Mesenchymal stem cell (in vitro differentiated cells and primary cell): ENCODE measurements at regions not wholly inside any gene's neighbourhood (a gene's known extent, or its start where the extent isn't known, plus 50 kb on each side); places are given as distances from the start of the nearest gene placed in this dataset.
A peak's percentile ranks its signal among the peaks of the same experiment; 100 is the strongest.

ENCODE experiments used
- DNase-seq: peaks from one replicate; pipeline ENCODE4 v3.0.0-alpha.2; 2013
- H2AFZ ChIP-seq: one replicate; pipeline ENCODE4 v1.6.1; 2013; ENCODE audit warnings: low read depth, mild to moderate bottlenecking, control low read depth, inconsistent platforms, low read length, moderate library complexity
- H2AK5ac ChIP-seq: 2 replicates; pipeline ENCODE4 v1.6.1; 2013; ENCODE audit warnings: low read length, moderate library complexity, mild to moderate bottlenecking, inconsistent platforms; ENCODE audit not compliant: severe bottlenecking
- H2BK120ac ChIP-seq: one replicate; pipeline ENCODE4 v1.6.1; 2013; ENCODE audit warnings: low read depth, mild to moderate bottlenecking, inconsistent platforms, low read length, moderate library complexity
- H2BK12ac ChIP-seq, 2 experiments: one replicate each; pipeline ENCODE4 v1.6.1; 2013; ENCODE audit warnings: inconsistent platforms in 2 of 2, low read length in 2 of 2, mild to moderate bottlenecking in 2 of 2, moderate library complexity in 2 of 2, control low read depth in 1 of 2
- H2BK15ac ChIP-seq: one replicate; pipeline ENCODE4 v1.6.1; 2013; ENCODE audit warnings: mild to moderate bottlenecking, low read depth, inconsistent platforms; ENCODE audit not compliant: poor library complexity, severe bottlenecking
- H2BK5ac ChIP-seq: 2 replicates; pipeline ENCODE4 v1.6.1; 2013; ENCODE audit warnings: low read depth, mild to moderate bottlenecking, low read length, control low read depth, inconsistent platforms; ENCODE audit not compliant: poor library complexity, severe bottlenecking
- H3K14ac ChIP-seq, 2 experiments: one replicate each; pipeline ENCODE4 v1.6.1; 2013; ENCODE audit warnings: inconsistent platforms in 2 of 2, low read length in 2 of 2, control low read depth in 1 of 2, mild to moderate bottlenecking in 1 of 2, moderate library complexity in 1 of 2
- H3K18ac ChIP-seq, 2 experiments: one replicate each; pipeline ENCODE4 v1.6.1; 2013; ENCODE audit warnings: inconsistent platforms in 2 of 2, low read length in 2 of 2, control low read depth in 1 of 2, low read depth in 1 of 2, mild to moderate bottlenecking in 1 of 2
- H3K23ac ChIP-seq, 2 experiments: one replicate each; pipeline ENCODE4 v1.6.1; 2013; ENCODE audit warnings: inconsistent platforms in 2 of 2, low read length in 2 of 2, mild to moderate bottlenecking in 2 of 2, moderate library complexity in 2 of 2, control low read depth in 1 of 2
- H3K27ac ChIP-seq: 2 replicates; pipeline ENCODE4 v1.5.1; 2013; ENCODE audit warnings: mild to moderate bottlenecking, moderate library complexity, low read length, control low read depth, inconsistent platforms; ENCODE audit not compliant: poor library complexity, severe bottlenecking
- H3K27me3 ChIP-seq, 2 experiments: 2 replicates each; pipeline versions ENCODE4 v1.6.1 to v1.7.0; 2013; ENCODE audit warnings: low read length in 2 of 2, mild to moderate bottlenecking in 2 of 2, moderate library complexity in 2 of 2, control low read depth in 1 of 2, inconsistent platforms in 1 of 2; ENCODE audit not compliant: control insufficient read depth in 1 of 2, insufficient read depth in 1 of 2
- H3K36me3 ChIP-seq, 2 experiments: 2 replicates each; pipeline versions ENCODE4 v1.6.1 to v1.7.0; 2013; ENCODE audit warnings: low read length in 2 of 2, control low read depth in 1 of 2, inconsistent platforms in 1 of 2, low read depth in 1 of 2, mild to moderate bottlenecking in 1 of 2; ENCODE audit not compliant: insufficient read depth in 2 of 2, control insufficient read depth in 1 of 2
- H3K4ac ChIP-seq, 2 experiments: one replicate each; pipeline ENCODE4 v1.6.1; 2013; ENCODE audit warnings: inconsistent platforms in 2 of 2, low read length in 2 of 2, mild to moderate bottlenecking in 2 of 2, moderate library complexity in 2 of 2, control low read depth in 1 of 2, low read depth in 1 of 2
- H3K4me1 ChIP-seq: 2 replicates; pipeline ENCODE4 v1.6.1; 2013; ENCODE audit warnings: low read depth, low read length, control low read depth; ENCODE audit not compliant: control insufficient read depth, insufficient read depth
- H3K4me2 ChIP-seq: 2 replicates; pipeline ENCODE4 v1.6.1; 2013; ENCODE audit warnings: low read length, mild to moderate bottlenecking, inconsistent platforms; ENCODE audit not compliant: poor library complexity, severe bottlenecking
- H3K4me3 ChIP-seq, 2 experiments: 2 replicates each; pipeline versions ENCODE4 v1.5.1 to v1.7.0; 2013; ENCODE audit warnings: low read length in 2 of 2, mild to moderate bottlenecking in 2 of 2, control low read depth in 1 of 2, low read depth in 1 of 2; ENCODE audit not compliant: insufficient read depth in 1 of 2
- H3K79me1 ChIP-seq: replicated peaks from 2 replicates; pipeline ENCODE4 v1.6.1; 2013; ENCODE audit warnings: mild to moderate bottlenecking, control low read depth, low read length, inconsistent platforms; ENCODE audit not compliant: poor library complexity, severe bottlenecking
- H3K9ac ChIP-seq: 2 replicates; pipeline ENCODE4 v1.7.0; 2013; ENCODE audit warnings: mild to moderate bottlenecking, low read length, moderate library complexity
- H3K9me3 ChIP-seq: 2 replicates; pipeline ENCODE4 v1.7.0; 2013; ENCODE audit warnings: mild to moderate bottlenecking, low read length; ENCODE audit not compliant: control insufficient read depth
- H4K8ac ChIP-seq: one replicate; pipeline ENCODE4 v1.6.1; 2013; ENCODE audit warnings: inconsistent platforms, mild to moderate bottlenecking, low read length, moderate library complexity
- H4K91ac ChIP-seq: one replicate; pipeline ENCODE4 v1.6.1; 2013; ENCODE audit warnings: mild to moderate bottlenecking, low read length, inconsistent platforms
- WGBS: methylation state at CpG from one replicate; pipeline ENCODE4 v1.1.7; 2013; ENCODE audit warnings: mixed read lengths; 5-methylcytosine and 5-hydroxymethylcytosine counted together

DNA sequence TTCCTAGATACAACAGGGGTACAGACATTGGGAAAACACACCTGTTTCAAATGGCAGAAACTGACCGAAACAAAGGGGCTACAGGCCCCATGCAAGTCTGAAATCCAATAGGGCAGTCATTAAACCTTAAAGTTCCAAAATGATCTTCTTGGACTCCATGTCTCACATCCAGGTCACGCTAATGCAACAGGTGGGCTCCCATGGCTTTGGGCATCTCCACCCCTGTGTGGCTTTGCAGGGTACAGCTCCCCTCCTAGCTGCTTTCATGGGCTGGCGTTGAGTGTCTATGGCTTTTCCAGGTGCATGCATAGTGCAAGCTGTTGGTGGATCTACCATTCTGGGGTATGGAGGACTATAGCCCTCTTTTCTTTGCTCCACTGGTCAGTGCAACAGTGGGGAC lies 248.1 kb upstream of the RHOBTB1 start:
- Histone ChIP-seq H3K27me3 (peaks cover 0 to 15% of the 10 kb centered on the region in 2 experiments), H3K14ac (no peak overlapping the region), H3K36me3 (no peaks in the 10 kb centered on the region), H2AFZ (no peak overlapping the region), H3K79me1 (no peaks in the 10 kb centered on the region), H3K27ac (no peak overlapping the region), H3K4me3 (no peak overlapping the region), H2BK15ac (no peak overlapping the region), H3K9ac (no peak overlapping the region), H2BK120ac (no peak overlapping the region), H3K9me3 (peaks cover 17% of the 10 kb centered on the region), H2AK5ac (no peak overlapping the region), H4K8ac (no peak overlapping the region), H3K23ac (no peak overlapping the region), H3K18ac (no peak overlapping the region), H3K4me1 (no peaks in the 10 kb centered on the region), H2BK5ac (no peak overlapping the region), H3K4me2 (no peak overlapping the region), H2BK12ac (no peak overlapping the region), H4K91ac (no peak overlapping the region), H3K4ac (no peak overlapping the region)
- WGBS: 94% methylated on average over 3 of the region's 3 CpGs
- DNase-seq: no peak

DNA sequence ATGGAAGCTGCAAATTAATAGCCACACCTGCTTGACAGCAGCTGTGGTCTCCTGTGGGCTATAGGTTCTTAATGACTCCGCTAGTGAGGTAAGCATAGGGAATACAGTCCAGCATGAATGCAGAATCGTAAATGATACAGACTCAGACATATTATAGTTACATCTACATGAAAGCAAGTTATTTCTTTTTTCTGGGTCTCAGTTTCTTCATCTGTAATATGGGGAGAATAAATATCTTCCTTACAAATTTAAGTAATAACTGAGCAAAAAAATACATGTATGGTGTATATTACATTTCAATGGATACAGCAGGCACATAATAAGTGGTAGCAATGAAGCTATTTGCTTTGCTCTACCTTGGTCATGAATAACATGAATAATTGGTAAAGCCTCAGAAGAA lies 245.9 kb upstream of the RHOBTB1 start:
- Histone ChIP-seq H3K27ac (no peak overlapping the region), H3K4me3 (no peak overlapping the region), H3K4ac (no peak overlapping the region), H3K4me2 (no peak overlapping the region), H3K36me3 (no peaks in the 10 kb centered on the region), H3K4me1 (no peaks in the 10 kb centered on the region), H3K14ac (no peak overlapping the region), H3K79me1 (no peaks in the 10 kb centered on the region), H4K8ac (no peak overlapping the region), H3K27me3 (peaks cover 0 to 19% of the 10 kb centered on the region in 2 experiments), H3K18ac (no peak overlapping the region), H2BK12ac (peak overlapping the region in 1 of 2 experiments; percentile 28), H2AFZ (no peak overlapping the region), H2AK5ac (no peak overlapping the region), H3K9me3 (peaks cover 17% of the 10 kb centered on the region), H2BK15ac (no peak overlapping the region), H2BK5ac (no peak overlapping the region), H4K91ac (no peak overlapping the region), H3K9ac (no peak overlapping the region), H2BK120ac (no peak overlapping the region), H3K23ac (no peak overlapping the region)
- WGBS: no CpG with 5 or more reads among the region's 2 CpGs
- DNase-seq: no peak

DNA sequence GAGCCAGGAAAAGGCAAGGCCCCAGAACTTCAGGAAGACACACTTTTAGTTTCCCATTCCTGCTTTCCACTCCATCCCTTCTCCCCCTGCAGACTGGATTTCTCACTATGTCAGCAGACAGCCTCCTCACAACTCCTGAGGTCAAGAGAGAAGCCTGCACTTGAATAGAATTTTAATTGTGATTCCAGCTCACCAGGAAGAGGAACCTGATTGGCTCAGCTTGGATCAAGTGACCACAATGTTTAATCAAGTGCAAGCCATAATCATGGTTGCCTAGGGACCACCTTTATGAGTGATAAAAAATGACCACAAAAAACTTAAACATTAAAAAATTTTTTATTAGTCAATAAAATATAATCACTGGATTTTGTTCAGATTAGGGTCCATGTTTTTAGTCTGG lies 244.7 kb upstream of the RHOBTB1 start:
- H2AK5ac ChIP-seq: no peak overlapping the region
- no peak overlapping the region for H3K4me3 ChIP-seq
- H2AFZ ChIP-seq: no peak overlapping the region
- H3K9me3 ChIP-seq: peaks cover 10% of the 10 kb centered on the region
- no peaks in the 10 kb centered on the region for H3K36me3 ChIP-seq
- H3K27me3 ChIP-seq: peaks cover 0 to 19% of the 10 kb centered on the region in 2 experiments
- no peak overlapping the region for H3K9ac ChIP-seq
- no peak overlapping the region for H2BK5ac ChIP-seq
- H3K14ac ChIP-seq: no peak overlapping the region
- H2BK15ac ChIP-seq: no peak overlapping the region
- no peak overlapping the region for H3K4me2 ChIP-seq
- no peak overlapping the region for H4K91ac ChIP-seq
- no peak overlapping the region for H2BK120ac ChIP-seq
- H4K8ac ChIP-seq: no peak overlapping the region
- H3K4ac ChIP-seq: no peak overlapping the region
- no peaks in the 10 kb centered on the region for H3K4me1 ChIP-seq
- no peak overlapping the region for H3K23ac ChIP-seq
- H3K18ac ChIP-seq: no peak overlapping the region
- H3K79me1 ChIP-seq: no peaks in the 10 kb centered on the region
- no peak overlapping the region for H3K27ac ChIP-seq
- no peak for DNase-seq
- H2BK12ac ChIP-seq: no peak overlapping the region

DNA sequence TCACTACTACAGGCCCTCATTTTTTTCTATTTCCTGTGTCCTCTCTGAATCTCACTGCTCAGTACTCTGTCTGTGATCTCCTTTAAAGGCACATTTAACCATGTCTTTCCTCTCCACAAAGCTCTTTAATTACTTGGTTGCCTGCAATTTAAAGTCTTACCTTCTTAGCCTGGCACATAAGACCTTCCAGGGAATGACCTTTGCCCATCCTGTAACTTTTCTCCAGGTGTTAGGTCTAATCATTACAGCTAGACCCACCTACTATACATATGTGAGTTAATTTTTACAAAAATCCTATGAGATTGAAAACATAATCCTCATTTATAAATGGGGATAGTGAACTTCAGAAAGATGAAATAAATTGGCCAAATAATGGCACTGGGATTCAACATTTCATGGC lies 244.1 kb upstream of the RHOBTB1 start:
- Histone ChIP-seq H3K4ac (no peak overlapping the region), H4K91ac (no peak overlapping the region), H3K27me3 (peaks cover 0 to 22% of the 10 kb centered on the region in 2 experiments), H3K79me1 (no peaks in the 10 kb centered on the region), H4K8ac (no peak overlapping the region), H2AK5ac (no peak overlapping the region), H2BK120ac (no peak overlapping the region), H3K9me3 (peaks cover 5% of the 10 kb centered on the region), H2AFZ (no peak overlapping the region), H3K14ac (no peak overlapping the region), H3K4me1 (no peaks in the 10 kb centered on the region), H3K9ac (no peak overlapping the region), H3K4me3 (no peak overlapping the region), H2BK15ac (no peak overlapping the region), H3K36me3 (no peaks in the 10 kb centered on the region), H2BK12ac (no peak overlapping the region), H2BK5ac (no peak overlapping the region), H3K18ac (no peak overlapping the region), H3K27ac (no peak overlapping the region), H3K23ac (no peak overlapping the region), H3K4me2 (no peak overlapping the region)
- no peak for DNase-seq
